ENCODE measurements at regions not wholly inside any gene's neighbourhood (a gene's known extent, or its start where the extent isn't known, plus 50 kb on each side); places are given as distances from the start of the nearest gene placed in this dataset.
"Not testable (repeated sequence)": the region's sequence is repeated elsewhere in the genome, so short reads cannot be mapped to it uniquely, and the experiment has no call there.

GRCh38 chr3:124315215-124316033 is 323.5 kb upstream of the ROPN1 start:
- DNase-seq (ENCODE audit: low read depth, low spot score), result no peak

GRCh38 chr3:124316034-124316287 is 324.0 kb upstream of the ROPN1 start:
- no peak for DNase-seq (ENCODE audit: low read depth, low spot score)

GRCh38 chr3:124318014-124318413 is 326.1 kb upstream of the ROPN1 start:
- DNase-seq (ENCODE audit: low read depth, low spot score), result no peak

GRCh38 chr3:124318656-124319055 is 326.7 kb upstream of the ROPN1 start:
- no peak for DNase-seq (ENCODE audit: low read depth, low spot score)

GRCh38 chr3:124320976-124321375 is 329.1 kb upstream of the ROPN1 start:
- DNase-seq (ENCODE audit: low read depth, low spot score), result no peak

GRCh38 chr3:124322309-124322880 is 330.5 kb upstream of the ROPN1 start:
- no peak for DNase-seq (ENCODE audit: low read depth, low spot score)

- no peak for DNase-seq (ENCODE audit: low read depth, low spot score)
Observed at GRCh38 chr3:124322966-124323365, 331.0 kb upstream of the ROPN1 start.

GRCh38 chr3:124325248-124325647 is 333.3 kb upstream of the ROPN1 start:
- no peak for DNase-seq (ENCODE audit: low read depth, low spot score)

- no peak for DNase-seq (ENCODE audit: low read depth, low spot score)
Observed at GRCh38 chr3:124329723-124330122, 337.8 kb upstream of the ROPN1 start.

GRCh38 chr3:124333931-124334640 is 342.2 kb upstream of the ROPN1 start:
- no peak for DNase-seq (ENCODE audit: low read depth, low spot score)

GRCh38 chr3:124336067-124336656 is 344.2 kb upstream of the ROPN1 start:
- DNase-seq (ENCODE audit: low read depth, low spot score), result no peak

GRCh38 chr3:124345845-124346244 is 353.9 kb upstream of the ROPN1 start:
- DNase-seq (ENCODE audit: low read depth, low spot score), result no peak

- DNase-seq (ENCODE audit: low read depth, low spot score), result no peak
Observed at GRCh38 chr3:124346487-124346886, 354.6 kb upstream of the ROPN1 start.

- DNase-seq (ENCODE audit: low read depth, low spot score), result no peak
Observed at GRCh38 chr3:124347418-124347817, 355.5 kb upstream of the ROPN1 start.

- DNase-seq (ENCODE audit: low read depth, low spot score), result not testable (repeated sequence)
Observed at GRCh38 chr3:124348555-124348954, 356.6 kb upstream of the ROPN1 start.

GRCh38 chr3:124351430-124352148 is 359.7 kb upstream of the ROPN1 start:
- DNase-seq (ENCODE audit: low read depth, low spot score), result no peak

GRCh38 chr3:124352149-124352539 is 360.2 kb upstream of the ROPN1 start:
- DNase-seq (ENCODE audit: low read depth, low spot score), result no peak

GRCh38 chr3:124353691-124354090 is 361.8 kb upstream of the ROPN1 start:
- DNase-seq (ENCODE audit: low read depth, low spot score), result no peak

GRCh38 chr3:124354150-124354549 is 362.2 kb upstream of the ROPN1 start:
- DNase-seq (ENCODE audit: low read depth, low spot score), result no peak

GRCh38 chr3:124358156-124358555 is 366.2 kb upstream of the ROPN1 start:
- DNase-seq (ENCODE audit: low read depth, low spot score), result no peak

- no peak for DNase-seq (ENCODE audit: low read depth, low spot score)
Observed at GRCh38 chr3:124360155-124360554, 368.2 kb upstream of the ROPN1 start.

- DNase-seq (ENCODE audit: low read depth, low spot score), result no peak
Observed at GRCh38 chr3:124360563-124360962, 368.6 kb upstream of the ROPN1 start.
